Cardiac fibroblast (primary cell): ENCODE measurements at regions not wholly inside any gene's neighbourhood (a gene's known extent, or its start where the extent isn't known, plus 50 kb on each side); places are given as distances from the start of the nearest gene placed in this dataset.

Experiments used
- DNase-seq, 2 donors: peaks; one replicate each; pipeline versions ENCODE4 v3.0.0 to v3.0.0-alpha.2; 2010; ENCODE audit warnings: low read depth in 2 of 2
- H3K4me3 ChIP-seq, 2 donors: replicated peaks in 1 of 2; 1 replicate in 1 of 2; 2 replicates in 1 of 2; pipeline ENCODE4 v1.5.1; 2011; ENCODE audit warnings: low read depth in 2 of 2, low read length in 2 of 2, mild to moderate bottlenecking in 2 of 2, moderate library complexity in 1 of 2
- CTCF ChIP-seq: IDR thresholded peaks from one replicate; pipeline ENCODE4 v1.5.1; 2011; ENCODE audit warnings: low read depth, mild to moderate bottlenecking, low read length, inconsistent platforms

- no peak for DNase-seq
- no peak overlapping the region for H3K4me3 ChIP-seq
- no peak for TF ChIP-seq CTCF
Measured at GRCh38 chr13:57425531-57425930, 206.0 kb upstream of the PCDH17 start.

GRCh38 chr13:57437587-57437986 is 194.0 kb upstream of the PCDH17 start:
- TF ChIP-seq CTCF, result no peak
- no peak overlapping the region for H3K4me3 ChIP-seq
- no peak for DNase-seq

DNA sequence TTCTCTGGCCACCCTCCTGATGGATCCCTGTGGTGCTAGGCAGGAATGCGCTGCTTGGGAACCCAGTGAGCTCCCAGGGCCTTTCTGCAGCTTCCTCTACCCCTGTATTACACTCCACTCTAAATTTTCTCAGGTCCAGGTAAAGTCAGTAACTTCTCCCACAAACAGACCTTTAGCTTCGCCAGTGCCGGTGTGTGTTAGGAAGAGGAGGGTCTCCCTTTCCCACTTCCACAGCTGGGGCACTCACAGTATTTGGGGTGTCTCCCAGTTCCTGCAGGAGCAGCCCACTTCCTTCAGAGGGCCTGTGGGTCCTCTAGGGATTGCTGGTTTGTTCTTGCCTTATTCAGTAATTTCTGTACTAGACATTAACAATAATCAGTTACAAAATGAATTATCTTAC is 193.5 kb upstream of the PCDH17 start:
- no peak for TF ChIP-seq CTCF

DNA sequence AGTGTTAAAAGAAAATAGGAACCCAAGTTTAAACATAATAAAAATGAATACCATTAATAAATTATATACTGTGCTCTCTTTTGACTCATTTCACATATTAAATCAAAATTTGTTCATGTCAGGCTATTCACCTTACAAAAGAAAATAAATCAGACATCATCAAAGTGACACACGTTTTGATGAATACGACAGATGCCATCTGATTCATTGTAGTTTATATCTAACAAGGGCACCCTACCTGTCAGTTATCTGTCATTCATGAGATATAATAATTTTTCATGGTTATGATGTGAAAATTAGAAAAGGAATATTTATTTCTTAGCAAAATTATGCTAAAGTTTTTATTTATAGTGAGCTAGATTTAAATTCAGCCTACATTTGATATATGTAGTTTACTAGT is 188.1 kb upstream of the PCDH17 start:
- H3K4me3 ChIP-seq, result no peak overlapping the region
- no peak for DNase-seq
- no peak for TF ChIP-seq CTCF

More for the DNA sequence above, 193.5 kb upstream of the PCDH17 start:
- no peak overlapping the region for H3K4me3 ChIP-seq
- no peak for DNase-seq

DNA sequence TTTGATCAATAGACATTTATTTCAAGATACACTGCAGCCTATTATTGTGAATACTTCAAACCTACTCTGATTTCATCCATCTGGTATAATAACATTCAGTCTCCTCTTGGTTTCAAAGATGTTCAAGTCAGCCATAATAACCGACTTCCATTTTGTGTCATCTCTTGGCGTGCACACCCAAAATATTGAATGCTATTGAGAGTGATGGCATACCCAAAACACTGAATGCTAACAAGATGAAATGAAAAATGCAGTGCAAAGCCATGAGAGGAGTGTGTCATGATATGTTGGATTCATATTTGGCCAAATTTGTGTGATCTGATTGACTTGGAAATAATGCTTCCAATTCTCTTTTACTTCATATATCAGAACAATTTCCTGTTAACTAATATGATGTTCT is 181.2 kb upstream of the PCDH17 start:
- no peak overlapping the region for H3K4me3 ChIP-seq
- no peak for TF ChIP-seq CTCF
- DNase-seq, result no peak

DNA sequence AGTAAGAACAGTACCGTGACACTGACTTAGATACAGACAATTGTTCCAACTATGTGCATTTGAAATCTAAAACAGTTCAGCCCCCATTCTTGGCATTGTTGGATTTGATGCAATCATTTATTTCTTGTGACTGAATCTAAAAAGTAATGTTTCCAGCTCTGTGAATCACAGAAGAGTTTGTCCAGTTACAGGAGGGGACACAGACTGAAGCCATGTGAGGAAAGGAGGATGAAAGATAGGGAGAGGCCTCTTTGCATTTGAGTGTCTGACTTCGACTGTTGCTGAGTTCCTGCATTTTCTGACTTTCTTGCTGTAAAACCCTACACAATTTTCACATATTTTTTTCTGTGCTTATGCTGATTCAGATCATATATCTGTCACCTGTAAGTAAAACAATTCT is 179.3 kb upstream of the PCDH17 start:
- TF ChIP-seq CTCF, result no peak
- no peak for DNase-seq
- H3K4me3 ChIP-seq, result no peak overlapping the region

DNA sequence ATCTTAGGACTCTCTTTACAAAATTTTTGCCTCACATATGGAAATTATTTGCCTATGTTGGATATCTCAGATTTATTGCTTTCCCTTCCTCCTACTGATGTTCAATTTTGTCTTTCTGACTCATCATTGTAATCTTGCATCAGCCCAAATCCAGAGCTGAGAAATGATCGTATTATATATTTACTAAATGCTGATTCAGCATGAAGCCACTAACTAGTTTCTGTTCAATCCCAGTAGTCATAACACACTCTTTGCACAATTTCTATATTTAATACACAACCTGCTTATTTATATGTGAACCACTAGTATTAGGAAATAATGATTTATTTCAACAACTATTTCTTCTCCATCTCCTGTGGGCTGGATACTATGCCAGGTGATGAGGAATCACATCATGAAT is 161.1 kb upstream of the PCDH17 start:
- no peak overlapping the region for H3K4me3 ChIP-seq
- DNase-seq, result no peak
- TF ChIP-seq CTCF, result no peak
